Tibial nerve (tissue), 4 donors: ENCODE measurements at regions not wholly inside any gene's neighbourhood (a gene's known extent, or its start where the extent isn't known, plus 50 kb on each side); places are given as distances from the start of the nearest gene placed in this dataset.

Experiments
- CTCF ChIP-seq, 5 experiments: fragments of 200-600 bp in 3 of 5; fragments of 450-650 bp in 2 of 5; sonication (generic) in 3 of 5; IDR thresholded peaks; one replicate each; pipeline ENCODE4 v1.5.1; 2016 to 2019; ENCODE audit warnings: antibody characterized with exemption in 5 of 5, mild to moderate bottlenecking in 3 of 5, moderate library complexity in 2 of 5
- EP300 ChIP-seq, 2 donors: sonication (generic); formaldehyde crosslinking; IDR thresholded peaks; one replicate each; pipeline ENCODE4 v1.6.1; 2017; ENCODE audit warnings: antibody characterized with exemption in 2 of 2, mild to moderate bottlenecking in 1 of 2
- POLR2A ChIP-seq, 2 donors: fragments of 450-650 bp; IDR thresholded peaks; one replicate each; pipeline ENCODE4 v1.6.1; 2017; ENCODE audit warnings: antibody characterized with exemption in 2 of 2, mild to moderate bottlenecking in 2 of 2, moderate library complexity in 2 of 2

GRCh38 chr22:35158336-35158735 is 92.4 kb downstream of the ISX start:
- TF ChIP-seq POLR2A (IDR thresholded peaks at IDR 0.05): no peak
- TF ChIP-seq CTCF (IDR thresholded peaks at IDR 0.05): no peak
- TF ChIP-seq EP300 (IDR thresholded peaks at IDR 0.05): no peak
